HEK293T (cell line): ENCODE measurements at regions not wholly inside any gene's neighbourhood (a gene's known extent, or its start where the extent isn't known, plus 50 kb on each side); places are given as distances from the start of the nearest gene placed in this dataset.

ENCODE experiments used
- CTCF ChIA-PET: fragments of 350-600 bp; formaldehyde crosslinking; extraction: SDS; loops from one replicate; lab custom pipeline; 2021; ENCODE audit warnings: antibody characterized with exemption, inconsistent platforms; lab: Yijun Ruan, JAX
- POLR2A ChIA-PET: fragments of 350-600 bp; formaldehyde crosslinking; extraction: SDS; loops from one replicate; lab custom pipeline; 2020; ENCODE audit warnings: antibody characterized with exemption, inconsistent platforms; lab: Yijun Ruan, JAX
- DNase-seq: peaks from one replicate; pipeline ENCODE4 v3.0.0; 2012; ENCODE audit warnings: mixed read lengths; ENCODE audit errors: extremely low spot score
- ARNT ChIP-seq: fragments of 450-650 bp; IDR thresholded peaks from 2 replicates; pipeline ENCODE4 v1.6.1; 2017; ENCODE audit warnings: mild to moderate bottlenecking
- BHLHE40 ChIP-seq: fragments of 450-650 bp; IDR thresholded peaks from 2 replicates; pipeline ENCODE4 v1.6.1; 2016; ENCODE audit warnings: mild to moderate bottlenecking, moderate library complexity, borderline replicate concordance
- CTBP1 ChIP-seq: fragments of 450-650 bp; IDR thresholded peaks from 2 replicates; pipeline ENCODE4 v1.6.1; 2016; ENCODE audit warnings: borderline replicate concordance
- ELF4 ChIP-seq: fragments of 450-650 bp; IDR thresholded peaks from 2 replicates; pipeline ENCODE4 v1.6.1; 2017; ENCODE audit warnings: antibody characterized with exemption
- FOXA1 ChIP-seq: fragments of 450-650 bp; IDR thresholded peaks from 2 replicates; pipeline ENCODE4 v1.6.1; 2016; ENCODE audit warnings: mild to moderate bottlenecking
- FOXK2 ChIP-seq: fragments of 450-650 bp; IDR thresholded peaks from 2 replicates; pipeline ENCODE4 v1.6.1; 2016; ENCODE audit warnings: mild to moderate bottlenecking
- FOXM1 ChIP-seq: fragments of 450-650 bp; IDR thresholded peaks from 2 replicates; pipeline ENCODE4 v1.6.1; 2017; ENCODE audit warnings: mild to moderate bottlenecking, borderline replicate concordance
- HDGF ChIP-seq: fragments of 450-650 bp; IDR thresholded peaks from 2 replicates; pipeline ENCODE4 v1.6.1; 2017; ENCODE audit warnings: antibody characterized with exemption, borderline replicate concordance
- L3MBTL2 ChIP-seq: fragments of 450-650 bp; conservative IDR thresholded peaks from 2 replicates; pipeline ENCODE4 v1.6.1; 2016; ENCODE audit warnings: mild to moderate bottlenecking
- LEF1 ChIP-seq: fragments of 450-650 bp; IDR thresholded peaks from 2 replicates; pipeline ENCODE4 v1.6.1; 2017; ENCODE audit warnings: mild to moderate bottlenecking, borderline replicate concordance
- NFRKB ChIP-seq: fragments of 450-650 bp; IDR thresholded peaks from 2 replicates; pipeline ENCODE4 v1.6.1; 2016; ENCODE audit warnings: mild to moderate bottlenecking, moderate library complexity
- PKNOX1 ChIP-seq: fragments of 450-650 bp; IDR thresholded peaks from 2 replicates; pipeline ENCODE4 v1.6.1; 2016
- SP1 ChIP-seq: fragments of 450-650 bp; IDR thresholded peaks from 2 replicates; pipeline ENCODE4 v1.6.1; 2017
- SUZ12 ChIP-seq: fragments of 450-650 bp; IDR thresholded peaks from 2 replicates; pipeline ENCODE4 v1.6.1; 2016; ENCODE audit warnings: mild to moderate bottlenecking
- TARDBP ChIP-seq: fragments of 450-650 bp; IDR thresholded peaks from 2 replicates; pipeline ENCODE4 v1.6.1; 2016
- ZNF384 ChIP-seq: fragments of 450-650 bp; IDR thresholded peaks from 2 replicates; pipeline ENCODE4 v1.6.1; 2016

DNA sequence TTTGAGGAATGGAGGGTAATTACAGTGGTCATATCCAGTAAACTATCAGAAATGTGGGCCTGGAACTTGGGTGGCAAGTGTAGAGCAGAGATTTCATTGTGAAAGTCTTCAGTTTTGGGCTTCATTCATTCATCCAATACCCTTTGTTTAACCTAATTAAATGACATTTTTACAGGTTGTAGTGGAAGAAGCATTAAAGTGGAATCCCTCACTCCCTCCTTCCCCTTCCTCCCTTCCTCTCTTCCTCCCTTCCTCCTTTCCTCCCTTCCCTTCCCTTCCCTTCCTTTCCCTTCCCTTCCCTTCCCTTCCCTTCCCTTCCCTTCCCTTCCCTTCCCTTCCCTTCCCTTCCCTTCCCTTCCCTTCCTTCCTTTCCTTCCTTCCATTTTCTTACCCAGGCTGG, 219.3 kb downstream of the PDCD6IP start:
- ChIA-PET POLR2A (no interaction called here), CTCF (interaction anchor here (1.2 to 3.3 kb wide), 2 partner anchors 134 kb away, joined by 5 to 22 read pairs; no protein-coding TSS in a partner anchor)
- TF ChIP-seq HDGF (no peak), LEF1 (no peak), SP1 (no peak), FOXA1 (no peak), NFRKB (no peak), CTBP1 (no peak), SUZ12 (no peak), PKNOX1 (no peak)
- no peak for DNase-seq

- no peak for DNase-seq
- ChIA-PET CTCF (interaction anchor here (1.2 kb wide), 1 partner anchor 135 kb away, joined by 5 read pairs; no protein-coding TSS in a partner anchor), POLR2A (no interaction called here)
- TF ChIP-seq PKNOX1 (no peak), FOXK2 (no peak), ARNT (no peak), FOXM1 (no peak), TARDBP (no peak)
Observed at GRCh38 chr3:34019158-34019557, 220.7 kb downstream of the PDCD6IP start.

GRCh38 chr3:34020170-34020569, 221.7 kb downstream of the PDCD6IP start:
- ChIA-PET CTCF (no interaction called here), POLR2A (no interaction called here)
- no peak for TF ChIP-seq FOXK2
- TF ChIP-seq CTBP1, result no peak
- TF ChIP-seq TARDBP, result no peak
- no peak for TF ChIP-seq NFRKB
- TF ChIP-seq SP1, result no peak
- DNase-seq, result no peak

DNA sequence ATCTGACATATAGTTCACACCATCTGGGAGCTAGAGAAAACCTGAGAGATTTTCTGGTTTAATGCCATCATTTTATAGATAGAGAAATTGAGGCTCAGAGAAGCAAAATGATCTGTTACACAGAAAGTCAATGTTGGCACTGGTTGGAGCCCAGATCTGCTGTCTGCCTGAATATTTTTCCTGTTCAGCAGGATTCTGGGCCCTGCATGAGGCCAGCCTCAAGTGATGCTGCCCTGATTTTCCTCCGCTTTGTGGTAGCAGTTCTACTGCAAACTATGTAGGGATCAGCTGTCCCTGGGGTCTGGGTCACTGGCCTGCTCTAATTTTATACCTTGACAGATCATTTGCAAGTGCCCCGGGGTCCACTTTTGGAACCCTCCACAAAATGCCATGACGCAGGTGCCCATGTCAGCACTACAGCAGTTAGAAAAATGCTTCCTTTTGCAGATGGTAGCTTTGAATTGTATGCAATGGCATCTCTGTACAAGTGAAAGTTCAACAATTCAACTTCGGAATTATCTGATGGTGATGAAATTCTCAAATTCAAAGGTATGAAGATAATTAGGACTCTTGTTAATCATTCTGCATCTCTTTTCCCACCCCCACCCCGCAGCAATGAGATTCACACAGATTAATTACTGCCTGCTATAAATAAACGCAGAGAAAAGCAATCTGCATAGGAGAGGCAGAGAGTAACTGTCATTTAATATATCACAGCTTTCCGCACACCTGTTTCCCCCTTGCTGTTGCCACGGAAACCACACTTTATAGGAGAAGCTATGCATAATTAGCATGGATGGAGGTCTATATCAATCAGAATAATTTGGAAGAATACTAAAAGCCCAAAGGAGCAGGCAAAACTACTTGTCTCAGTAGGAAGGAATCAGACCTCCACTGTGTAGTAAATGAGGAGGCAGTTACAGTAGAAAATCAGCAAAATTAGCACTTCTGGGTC, 222.6 kb downstream of the PDCD6IP start:
- DNase-seq, result no peak
- ChIA-PET CTCF (no interaction called here), POLR2A (no interaction called here)
- TF ChIP-seq TARDBP, result no peak
- no peak for TF ChIP-seq BHLHE40

GRCh38 chr3:34022147-34022546, 223.7 kb downstream of the PDCD6IP start:
- DNase-seq, result no peak
- ChIA-PET CTCF (no interaction called here), POLR2A (no interaction called here)

DNA sequence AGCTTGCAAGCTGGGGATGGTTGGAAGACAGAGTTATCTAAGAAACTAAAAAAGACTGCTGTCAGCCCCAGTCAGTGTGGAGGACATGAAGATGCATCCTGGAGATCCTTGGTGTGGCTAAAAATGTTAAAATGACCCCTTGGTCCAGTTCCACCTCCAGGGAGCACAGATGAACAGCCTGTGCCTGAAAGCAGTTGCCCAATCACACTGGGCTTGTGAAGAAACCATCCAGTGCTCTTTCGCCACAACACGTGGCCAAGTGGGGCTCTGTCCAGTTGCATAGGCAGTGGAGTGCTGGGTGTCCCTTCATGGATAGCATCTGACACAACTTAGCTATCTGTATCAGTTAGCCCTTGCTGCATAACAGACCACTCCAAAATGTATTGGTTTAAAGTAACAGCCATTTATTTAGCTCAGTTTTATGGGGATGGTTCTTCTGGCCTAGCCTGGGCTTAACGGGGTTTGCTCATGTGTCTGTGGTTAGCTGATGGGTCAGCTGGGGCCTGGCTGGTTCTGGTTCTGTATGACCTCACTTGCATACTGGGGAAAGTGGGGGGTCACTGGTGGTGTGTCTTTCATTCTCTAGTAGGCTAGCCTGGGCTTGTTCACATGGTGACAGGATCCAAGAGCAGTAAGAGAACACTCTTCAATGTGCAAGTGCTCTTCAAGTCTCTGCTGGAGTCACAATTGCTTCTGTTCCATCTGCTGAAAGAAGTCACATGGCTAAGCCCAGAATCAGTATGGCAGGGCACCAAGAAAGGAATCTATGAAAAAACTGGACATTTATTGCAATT, 226.2 kb downstream of the PDCD6IP start:
- CTCF ChIA-PET, result no interaction called here
- TF ChIP-seq SUZ12 (no peak), FOXM1 (no peak), ELF4 (no peak), ZNF384 (no peak)
- no peak for DNase-seq
- POLR2A ChIA-PET, result no interaction called here

More at GRCh38 chr3:34022147-34022546, 223.7 kb downstream of the PDCD6IP start:
- no peak for TF ChIP-seq BHLHE40
- no peak for TF ChIP-seq L3MBTL2
- no peak for TF ChIP-seq PKNOX1
- TF ChIP-seq ZNF384, result no peak
- TF ChIP-seq SP1, result no peak
- no peak for TF ChIP-seq HDGF
- no peak for TF ChIP-seq CTBP1
- TF ChIP-seq FOXM1, result no peak
- TF ChIP-seq TARDBP, result no peak
- no peak for TF ChIP-seq SUZ12

DNA sequence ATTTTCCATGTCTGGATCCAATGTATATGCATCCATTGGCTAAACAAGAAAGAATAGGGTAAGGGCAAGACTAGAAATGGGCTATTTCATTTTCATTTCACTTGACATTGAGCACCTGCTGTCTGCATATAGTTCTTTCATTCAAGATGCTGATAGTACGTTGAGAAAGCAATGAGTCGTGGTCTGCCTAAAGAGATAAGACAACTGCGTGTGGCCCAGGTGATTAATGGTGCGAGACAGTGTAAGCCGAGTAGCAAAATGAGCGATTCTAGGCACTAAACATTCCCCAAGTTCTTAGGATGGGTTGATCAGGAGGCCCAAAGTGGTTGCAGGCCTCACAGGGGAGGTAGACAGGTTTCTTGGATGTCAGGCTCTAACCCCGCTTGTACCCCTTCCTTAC, 235.4 kb downstream of the PDCD6IP start:
- CTCF ChIA-PET, result no interaction called here
- no peak for DNase-seq
- POLR2A ChIA-PET, result no interaction called here
- TF ChIP-seq FOXM1 (no peak), CTBP1 (no peak), FOXK2 (no peak), ZNF384 (no peak), HDGF (no peak), L3MBTL2 (no peak), BHLHE40 (no peak), SUZ12 (no peak), FOXA1 (no peak), LEF1 (no peak), ARNT (no peak), SP1 (no peak), NFRKB (no peak), ELF4 (no peak), PKNOX1 (no peak), TARDBP (no peak)
